ENCODE measurements at regions not wholly inside any gene's neighbourhood (a gene's known extent, or its start where the extent isn't known, plus 50 kb on each side); places are given as distances from the start of the nearest gene placed in this dataset.

DNA sequence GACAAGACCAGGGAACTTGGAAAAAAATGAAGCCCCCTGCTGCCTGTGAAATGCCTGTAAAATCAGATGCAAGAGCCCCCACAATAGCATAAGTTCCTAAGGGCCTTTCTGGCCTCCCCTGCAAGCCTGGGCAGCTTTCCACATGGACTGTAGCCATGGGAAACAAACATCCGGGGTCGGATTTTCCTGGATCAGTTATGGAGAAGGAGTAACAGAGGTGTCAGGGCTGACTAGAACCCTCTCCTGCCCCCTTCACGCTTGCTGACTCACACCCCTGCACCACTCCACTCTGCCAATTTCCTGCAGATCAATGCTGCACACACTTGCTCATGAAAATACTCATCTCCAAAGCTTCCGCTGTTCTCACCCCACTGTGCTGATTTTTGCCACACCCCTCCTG is 258.6 kb downstream of the CBLN1 start:
- no peak for DNase-seq (ENCODE audit: low spot score)

DNA sequence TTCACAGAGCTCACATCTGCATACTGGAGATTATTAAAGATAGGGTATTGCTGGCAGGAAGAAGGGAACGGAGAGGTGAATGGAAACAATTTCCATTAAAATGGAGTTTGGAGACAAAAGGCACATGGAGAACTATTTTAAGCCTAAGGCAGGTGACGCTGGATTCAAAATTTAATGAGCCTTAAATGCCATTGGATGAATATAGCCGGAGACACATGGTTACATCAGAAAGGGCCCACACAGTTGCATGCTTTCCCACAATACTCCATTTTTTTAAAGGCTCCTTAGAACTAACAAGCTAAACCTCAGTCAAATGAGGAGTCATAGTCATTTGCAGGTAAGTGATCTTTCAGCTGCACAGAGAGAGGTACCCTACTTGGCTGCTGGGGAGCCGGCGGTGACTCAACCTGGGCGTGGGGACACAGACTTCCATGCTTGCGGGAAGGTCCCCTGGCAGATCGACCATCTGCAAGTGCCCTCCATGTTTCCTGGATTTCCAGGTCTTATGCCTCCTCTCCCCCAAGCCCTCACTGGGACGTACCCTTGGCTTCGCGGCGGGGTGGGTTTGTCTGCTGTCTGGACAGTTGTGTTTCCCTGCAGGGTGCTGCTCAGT is 259.2 kb downstream of the CBLN1 start:
- DNase-seq (ENCODE audit: low spot score): no peak

DNA sequence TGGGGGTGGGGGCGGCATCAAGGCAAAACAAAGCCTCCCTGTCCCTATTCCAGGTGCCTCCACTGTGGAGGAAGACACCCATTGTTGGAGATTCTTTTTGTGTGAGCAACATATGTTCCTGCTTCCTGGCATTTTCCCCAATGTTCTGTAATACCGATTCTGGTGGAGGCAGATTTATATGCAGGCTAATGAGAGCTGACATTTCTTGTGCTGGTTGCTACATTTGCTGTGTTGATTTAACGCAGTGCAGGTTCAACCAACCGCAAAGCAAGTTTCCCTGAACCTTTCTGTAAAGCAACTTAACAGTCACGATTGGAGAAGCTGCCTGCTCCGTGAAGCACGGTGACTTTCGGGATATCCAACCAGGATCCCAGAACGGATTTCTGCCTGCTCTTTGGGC is 260.5 kb downstream of the CBLN1 start:
- no peak for DNase-seq (ENCODE audit: low spot score)

DNA sequence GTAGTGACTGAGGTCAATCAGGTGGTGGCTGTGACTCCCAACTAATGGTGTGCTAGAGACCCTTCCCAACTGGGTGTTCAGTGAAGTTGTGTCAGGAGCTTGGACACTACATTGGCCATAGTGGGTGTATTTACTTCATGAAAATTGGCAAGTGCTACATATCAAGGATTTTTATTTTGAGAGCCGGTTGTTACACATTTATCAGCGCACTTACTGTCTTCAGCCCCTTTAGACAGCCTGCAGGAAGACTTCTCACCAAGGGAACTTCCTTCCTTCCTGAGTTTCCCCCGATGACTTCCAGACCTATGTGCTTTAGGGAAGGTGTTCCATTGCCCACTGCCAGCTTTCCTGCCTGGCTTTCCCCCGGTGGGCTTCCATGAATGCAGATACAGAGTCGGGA is 261.2 kb downstream of the CBLN1 start:
- no peak for DNase-seq (ENCODE audit: low spot score)

DNA sequence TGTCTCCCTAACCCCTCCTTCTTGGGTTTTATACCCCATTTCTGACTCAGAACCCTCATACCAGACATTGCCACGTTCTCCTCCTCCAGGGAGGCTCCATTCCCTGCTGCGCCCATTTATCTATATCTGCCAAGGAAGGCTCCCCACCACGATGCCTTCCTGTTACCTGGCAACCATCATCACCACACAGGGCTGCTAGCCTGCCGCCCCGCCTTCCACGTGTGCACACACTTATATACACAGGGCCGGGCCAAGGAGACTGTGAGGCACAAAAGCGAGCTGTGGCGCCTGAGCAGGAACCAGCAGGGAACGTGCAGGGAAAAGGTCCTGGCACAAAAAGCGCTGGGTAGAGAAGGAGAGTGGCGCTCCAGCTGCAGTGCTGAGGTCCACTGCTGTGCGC is 261.8 kb downstream of the CBLN1 start:
- DNase-seq (ENCODE audit: low spot score): no peak

DNA sequence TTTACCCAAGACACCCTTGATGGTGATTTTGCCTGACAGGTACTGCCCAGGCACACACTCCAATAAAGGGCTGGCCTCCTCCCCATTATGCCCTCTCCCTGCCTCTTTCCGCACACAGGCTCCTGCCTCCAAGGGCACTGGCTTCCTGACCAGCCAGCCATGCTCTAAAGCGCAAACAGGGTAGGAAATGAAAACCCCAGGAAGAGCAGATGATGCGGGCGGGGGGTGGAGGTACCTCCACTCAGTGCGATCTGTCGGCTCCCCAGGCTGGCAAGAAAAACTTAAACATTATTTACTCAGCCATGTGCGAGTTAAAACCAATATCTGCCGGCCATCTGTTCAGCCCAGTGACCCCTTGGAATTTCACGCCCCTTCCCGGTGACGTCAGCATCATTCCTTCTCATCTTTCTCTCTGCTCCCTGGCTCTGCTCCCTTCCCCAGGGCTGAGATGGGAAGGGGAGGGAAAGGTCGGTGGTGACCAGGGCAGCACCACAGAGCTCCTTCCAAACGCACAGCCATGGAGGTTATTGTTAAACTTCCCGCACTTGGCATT is 262.5 kb downstream of the CBLN1 start:
- DNase-seq (ENCODE audit: low spot score): no peak

DNA sequence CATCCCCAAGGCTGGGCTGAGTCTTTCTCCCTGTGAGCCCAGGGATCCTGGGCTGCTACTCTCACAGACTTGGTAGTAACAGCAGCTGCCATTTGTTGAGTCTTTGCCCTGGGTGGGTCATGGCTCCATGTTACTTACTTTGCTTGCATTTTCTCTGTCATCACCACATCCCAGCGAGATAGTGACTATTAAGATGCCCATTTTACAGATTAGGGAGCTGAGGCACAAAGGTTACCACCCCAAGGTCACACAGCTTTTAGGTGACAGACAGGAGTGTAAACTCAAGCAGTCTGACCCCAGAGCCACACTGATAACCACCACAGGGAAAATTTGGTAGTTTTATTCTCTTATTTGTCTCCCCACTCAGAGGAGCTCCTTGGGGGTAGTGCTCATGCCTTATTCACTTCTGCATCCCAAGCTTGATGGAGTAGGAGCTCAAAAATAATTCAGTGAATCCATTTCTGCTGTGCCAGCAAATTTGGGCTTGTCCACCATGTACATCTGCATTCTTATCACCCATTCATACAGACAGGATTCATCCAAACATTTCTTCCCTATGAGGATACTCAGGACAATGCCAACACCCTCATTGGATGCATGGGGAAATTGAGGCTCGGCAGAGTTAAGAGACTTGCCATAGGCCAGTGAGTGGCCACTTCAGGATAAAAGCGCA is 263.2 kb downstream of the CBLN1 start:
- no peak for DNase-seq (ENCODE audit: low spot score)

DNA sequence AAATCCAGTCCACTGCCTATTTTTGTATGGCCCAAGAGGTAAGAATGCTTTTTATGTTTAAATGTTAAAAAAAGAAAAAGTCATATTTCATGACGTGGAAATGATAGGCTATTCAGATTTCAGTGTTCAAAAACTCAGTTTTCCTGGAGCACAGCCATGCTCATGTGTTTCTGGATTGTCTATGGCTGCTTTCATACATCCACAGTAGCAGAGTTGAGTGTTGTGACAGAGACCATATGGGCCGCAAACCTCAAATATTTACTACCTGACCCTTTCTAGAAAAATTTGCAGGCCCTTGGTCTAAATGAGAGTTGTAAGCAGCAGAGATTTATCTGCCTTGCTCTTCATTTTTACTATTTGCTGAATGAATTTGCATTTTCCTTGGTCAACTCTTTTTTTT is 264.1 kb downstream of the CBLN1 start:
- no peak for DNase-seq (ENCODE audit: low spot score)

DNA sequence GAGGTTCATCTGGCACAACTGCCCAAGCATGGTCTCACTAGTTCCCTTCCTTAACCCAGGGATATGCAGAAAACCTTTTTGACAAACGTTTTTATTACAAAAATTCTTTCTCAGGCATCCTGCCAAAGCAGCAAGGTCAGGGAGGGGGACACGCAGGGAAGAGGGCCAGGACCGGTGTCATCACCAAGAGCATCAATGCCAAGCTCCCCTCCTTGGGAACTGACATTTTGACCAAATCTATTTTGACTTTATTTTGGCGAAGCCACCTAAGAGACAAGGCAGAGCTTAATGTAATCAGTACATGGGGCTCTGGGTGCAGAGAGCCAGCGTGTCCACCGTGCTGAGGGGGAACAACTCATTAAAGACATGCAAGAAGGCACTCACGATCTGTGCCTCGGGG is 265.2 kb downstream of the CBLN1 start:
- no peak for DNase-seq (ENCODE audit: low spot score)

DNA sequence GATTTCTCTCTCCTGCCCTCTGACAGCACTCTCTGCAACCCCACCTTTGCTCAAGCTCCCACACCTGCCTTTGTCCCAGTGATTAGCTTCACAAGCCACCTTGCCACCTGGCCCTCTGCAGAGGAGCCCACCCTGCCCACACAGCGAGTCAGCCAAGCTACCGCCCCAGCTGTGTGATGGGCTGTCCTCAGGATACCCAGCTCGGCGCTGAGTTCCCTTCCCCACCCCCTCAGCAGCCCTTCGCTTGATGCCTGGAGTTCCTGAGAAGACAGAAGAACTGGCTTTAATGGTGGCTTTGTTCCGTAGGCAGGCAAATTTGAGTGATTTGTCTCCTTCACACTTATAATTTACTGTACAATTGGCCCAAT is 266.4 kb downstream of the CBLN1 start:
- DNase-seq (ENCODE audit: low spot score): no peak

DNA sequence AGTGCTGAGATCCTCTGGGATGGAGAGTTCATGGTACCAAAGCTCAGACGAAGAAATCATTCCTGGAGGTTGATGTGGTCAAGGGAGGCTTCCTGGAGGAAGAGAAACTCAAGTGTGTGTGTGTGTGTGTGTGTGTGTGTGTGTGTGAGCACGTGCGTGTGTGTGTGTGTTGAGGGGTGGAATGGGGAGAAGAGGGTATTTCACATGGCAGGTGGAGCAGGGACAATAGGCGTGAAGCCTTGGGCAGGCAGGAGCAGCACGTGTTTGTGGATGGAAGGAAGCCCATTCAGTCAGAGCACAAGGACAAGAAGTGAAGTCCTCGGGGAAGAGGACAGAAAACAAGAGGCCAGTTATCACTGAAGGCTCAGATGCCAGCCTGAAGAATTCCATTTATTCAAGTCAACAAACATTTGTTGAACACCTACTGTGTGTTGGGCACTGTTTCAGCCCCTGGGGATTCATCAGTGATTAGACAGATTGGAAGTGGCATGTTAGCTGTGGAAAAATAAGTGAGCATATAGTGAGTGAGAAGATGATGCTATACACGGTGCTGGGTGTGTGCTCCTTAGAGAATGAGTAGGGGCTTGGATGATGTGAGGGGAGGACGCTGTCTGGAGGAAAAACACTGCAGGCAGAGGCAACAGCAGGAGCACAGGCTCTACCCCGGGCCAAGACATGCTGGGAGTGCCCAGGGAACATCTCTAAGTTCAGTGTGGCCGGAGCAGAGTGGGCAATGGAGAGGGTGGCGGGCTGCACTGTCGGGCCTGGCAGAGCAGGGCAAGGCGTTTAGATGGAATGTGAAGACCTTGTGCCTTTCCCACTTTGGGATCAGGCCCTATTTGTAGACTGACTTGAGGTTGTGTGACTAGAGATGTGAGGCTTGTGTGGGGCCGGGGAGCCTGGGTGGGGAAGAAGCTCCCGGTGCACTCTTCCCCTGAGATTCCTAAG is 267.1 kb downstream of the CBLN1 start:
- DNase-seq (ENCODE audit: low spot score): no peak

DNA sequence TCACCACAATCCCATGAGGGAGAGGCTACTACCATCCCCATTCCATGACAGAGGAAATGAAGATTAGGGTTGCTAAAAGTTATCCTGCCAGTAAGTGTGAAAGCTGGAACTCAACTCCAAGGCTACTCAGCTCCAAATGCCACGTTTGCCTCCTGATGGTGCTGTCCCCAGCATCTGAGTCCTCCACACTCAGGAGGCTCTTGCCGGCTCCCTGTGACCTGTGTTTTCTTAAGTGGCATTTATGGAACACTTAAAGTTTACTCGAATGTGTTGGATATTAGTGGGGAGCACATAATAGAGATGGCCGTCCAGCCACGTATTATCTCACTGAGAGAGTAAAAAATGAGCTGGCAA is 267.9 kb downstream of the CBLN1 start:
- DNase-seq (ENCODE audit: low spot score): no peak

DNA sequence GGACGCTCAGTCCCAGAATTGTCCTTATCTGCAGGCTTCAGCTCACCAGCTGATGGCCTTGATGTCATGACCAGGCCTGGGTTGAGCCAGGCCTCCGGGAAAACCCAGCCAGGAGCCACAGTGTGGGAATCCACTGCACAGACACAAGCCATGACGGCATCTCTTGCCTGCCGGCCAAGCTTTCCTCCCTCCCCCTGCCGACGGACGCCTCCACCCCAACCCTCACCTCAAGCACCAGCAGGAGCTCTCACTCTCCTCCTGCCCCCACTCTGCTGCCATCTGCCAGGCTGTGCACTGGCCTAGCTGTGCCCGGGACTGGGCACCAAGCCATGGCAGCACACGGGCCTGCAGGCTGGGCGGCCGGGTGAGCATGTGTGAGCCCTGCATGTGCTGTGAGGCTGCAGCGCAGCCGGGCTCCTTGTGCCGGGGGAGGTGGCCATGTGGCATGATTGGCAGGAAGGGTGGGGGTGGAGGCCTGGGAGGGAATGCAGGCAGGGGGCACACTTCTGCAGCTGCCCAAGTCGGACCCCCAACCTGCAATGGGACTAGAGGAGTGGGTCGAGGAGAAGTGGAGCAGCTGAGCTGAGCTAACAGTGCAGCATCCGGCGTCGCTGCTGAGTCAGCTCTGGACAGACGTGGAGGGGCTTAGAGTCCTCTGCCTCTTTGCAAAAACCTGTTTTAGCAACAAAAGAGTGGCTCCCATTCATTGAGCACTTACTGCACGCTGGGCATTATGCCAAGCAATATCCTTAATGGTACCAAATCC is 268.5 kb downstream of the CBLN1 start:
- DNase-seq (ENCODE audit: low spot score): peak; percentile 14

DNA sequence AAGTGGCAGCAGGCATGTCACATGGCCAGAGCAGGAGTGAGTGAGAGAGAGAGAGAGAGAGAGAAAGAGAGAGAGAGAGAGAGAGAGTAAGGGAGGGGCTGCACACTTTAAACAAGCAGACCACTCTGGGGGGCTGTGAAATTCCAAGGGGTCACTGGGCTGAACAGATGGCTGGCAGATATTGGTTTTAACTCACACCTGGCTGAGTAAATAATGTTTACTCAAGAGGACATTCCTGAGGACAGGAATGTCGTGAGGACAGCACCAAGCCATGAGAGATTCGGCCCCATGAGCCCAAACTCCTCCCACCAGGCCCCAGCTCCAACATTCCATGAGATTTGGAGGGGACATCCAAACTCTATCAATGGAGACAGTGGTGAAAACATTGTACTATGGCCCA is 269.7 kb downstream of the CBLN1 start:
- DNase-seq (ENCODE audit: low spot score): no peak

DNA sequence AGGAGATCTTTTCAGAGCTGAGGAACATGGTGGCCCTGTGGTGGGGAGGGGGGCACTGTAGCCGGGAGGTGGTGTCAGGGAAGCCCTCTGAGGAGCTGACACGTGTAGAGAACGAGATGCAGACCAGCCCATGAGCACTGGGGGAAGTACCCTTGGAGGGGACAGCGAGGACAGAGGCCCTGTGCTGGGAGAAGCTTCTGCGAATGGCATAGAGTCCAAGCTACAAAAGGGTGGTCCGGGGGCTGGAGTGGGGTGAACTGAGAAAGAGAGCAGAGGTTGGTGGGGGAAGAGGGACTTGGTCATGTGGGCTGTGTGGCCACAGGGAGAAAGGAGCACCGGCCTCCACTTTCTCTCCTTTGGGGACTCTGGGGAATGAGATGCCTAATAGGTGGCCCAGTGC is 270.8 kb downstream of the CBLN1 start:
- no peak for DNase-seq (ENCODE audit: low spot score)

DNA sequence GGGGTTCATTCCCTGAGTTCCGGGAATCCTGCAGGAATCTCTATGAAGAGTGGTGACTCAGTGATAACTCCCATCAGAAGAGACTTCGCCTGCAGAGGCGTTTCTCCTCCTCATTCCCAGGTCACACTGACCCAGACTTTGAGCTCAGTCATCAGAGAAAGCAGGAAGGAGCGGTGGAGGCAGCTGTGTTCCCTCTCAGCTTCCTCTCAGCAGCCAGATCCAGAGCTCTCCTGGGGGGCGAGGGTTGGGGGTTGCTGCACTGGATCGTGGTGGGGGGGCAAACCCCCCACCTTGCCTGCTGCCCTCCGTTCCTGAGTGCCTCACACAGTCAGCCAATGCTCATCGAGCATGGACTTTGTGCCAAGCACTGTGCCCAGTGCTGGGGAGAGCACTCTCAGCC is 271.2 kb downstream of the CBLN1 start:
- no peak for DNase-seq (ENCODE audit: low spot score)

DNA sequence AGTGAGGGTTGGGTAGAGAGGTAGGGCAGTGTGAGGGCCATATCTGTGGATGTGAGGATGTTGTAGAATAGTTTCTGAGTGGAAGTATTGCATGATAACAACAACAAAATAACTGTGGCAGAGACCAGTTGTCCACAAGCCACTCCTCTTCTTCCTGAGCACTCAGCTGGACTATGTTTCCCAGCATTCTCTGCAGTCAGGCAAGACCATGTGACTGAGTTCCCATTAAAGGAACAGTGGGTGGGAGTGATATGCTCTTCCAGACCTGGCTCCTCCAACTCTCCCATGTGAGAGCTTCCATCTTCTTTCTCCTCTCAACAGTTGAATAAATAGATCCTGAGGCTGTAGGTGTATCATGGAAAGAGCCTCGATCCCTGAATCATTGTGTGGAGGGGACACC is 272.4 kb downstream of the CBLN1 start:
- no peak for DNase-seq (ENCODE audit: low spot score)

DNA sequence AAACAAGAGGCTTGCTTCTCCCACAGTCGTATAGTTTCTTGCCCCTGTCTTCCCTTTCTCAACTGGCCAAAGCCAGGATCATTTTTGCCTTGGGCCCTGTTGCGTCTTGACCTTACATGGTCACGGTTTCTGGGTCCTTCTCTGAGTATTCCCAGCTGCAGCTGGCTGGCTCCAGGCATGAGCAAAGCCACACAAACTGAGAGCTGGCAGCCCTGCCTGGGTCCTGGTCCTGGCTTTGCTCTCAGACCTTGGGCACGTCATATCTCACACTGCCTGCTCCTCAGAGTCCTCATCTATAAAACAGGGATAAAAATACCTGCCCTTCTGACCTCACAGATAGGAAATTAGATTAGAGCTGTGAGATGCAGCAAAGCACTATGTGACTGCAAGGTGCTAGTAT is 277.6 kb downstream of the CBLN1 start:
- DNase-seq (ENCODE audit: low spot score): no peak

DNA sequence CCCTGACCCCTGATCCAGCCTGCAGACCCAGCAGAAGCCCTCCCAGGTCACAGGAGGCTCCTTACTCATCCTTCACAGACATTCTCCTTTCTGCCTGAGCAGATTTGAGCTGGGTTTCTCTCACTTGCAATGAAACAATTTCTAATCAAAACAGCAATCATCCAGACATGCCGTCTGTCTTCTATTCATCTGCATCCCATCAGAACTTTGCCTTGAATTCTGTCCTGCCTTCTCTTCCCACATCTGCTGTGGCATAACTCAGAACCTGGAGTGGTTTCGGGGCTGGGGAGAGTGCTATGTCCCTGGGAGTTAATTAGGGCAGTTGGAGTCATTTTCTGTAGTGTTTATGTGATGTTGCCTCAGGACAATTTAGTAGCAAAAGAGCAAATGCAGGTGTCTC is 278.6 kb downstream of the CBLN1 start:
- no peak for DNase-seq (ENCODE audit: low spot score)

DNA sequence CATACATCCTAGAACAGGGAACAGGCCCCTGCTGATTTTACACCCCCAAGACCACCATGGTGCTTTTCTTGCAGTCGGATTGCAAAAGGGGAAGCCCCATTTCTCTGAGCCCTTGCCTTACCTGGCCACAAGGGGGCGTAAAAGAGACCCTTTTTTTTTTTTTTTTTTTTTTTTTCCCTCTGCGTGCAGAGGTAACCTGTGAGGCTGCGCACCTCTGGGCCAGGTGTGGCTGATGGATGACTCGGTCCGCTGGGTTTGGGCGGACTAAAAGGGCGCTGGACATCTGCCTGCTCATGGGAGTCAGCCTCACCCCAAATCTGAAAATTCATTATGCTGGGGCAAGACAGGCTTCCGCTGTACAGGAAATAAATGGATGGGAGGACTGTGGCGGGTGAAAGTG is 281.0 kb downstream of the CBLN1 start:
- no peak for DNase-seq (ENCODE audit: low spot score)

DNA sequence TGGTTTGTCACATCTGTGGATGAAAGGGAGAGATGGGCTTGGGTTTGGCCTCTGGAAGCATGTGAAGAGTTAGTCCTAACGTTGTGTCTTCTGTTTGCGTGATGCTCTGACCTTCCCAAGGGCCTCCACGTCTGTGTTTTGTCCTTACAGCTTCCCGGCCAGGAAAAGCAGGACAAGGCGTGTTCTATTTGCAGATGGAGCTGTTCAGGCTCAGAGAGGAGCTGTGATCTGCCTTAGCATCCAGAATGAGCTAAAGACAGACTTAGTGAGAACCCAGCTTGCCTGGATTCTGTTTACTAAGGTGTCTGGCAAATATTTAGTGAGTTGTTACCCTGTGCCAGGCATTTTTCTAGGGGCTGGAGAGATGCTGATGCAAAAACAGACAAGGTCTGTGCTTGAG is 282.1 kb downstream of the CBLN1 start:
- DNase-seq (ENCODE audit: low spot score): no peak

DNA sequence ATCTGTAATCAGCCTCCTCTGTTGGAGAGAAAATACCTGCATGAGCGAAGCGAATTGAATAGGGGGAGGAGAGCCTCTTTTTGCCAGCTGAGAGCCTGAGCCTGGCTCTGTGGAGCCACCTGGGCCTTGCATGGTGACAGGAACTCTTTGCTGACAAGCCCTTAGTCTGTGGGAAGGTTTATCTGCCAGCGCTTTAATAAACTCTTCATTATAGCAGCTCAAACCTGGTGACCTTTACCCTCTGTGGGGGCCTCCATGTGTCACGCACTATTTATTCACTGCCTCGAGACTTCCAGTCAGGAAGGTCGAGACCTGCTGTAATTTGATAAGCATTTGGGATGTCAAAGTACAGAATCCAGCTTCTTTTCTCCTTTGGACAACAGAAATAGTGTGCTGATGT is 282.6 kb downstream of the CBLN1 start:
- no peak for DNase-seq (ENCODE audit: low spot score)
